Endothelial cell of umbilical vein (primary cell): ENCODE measurements at regions not wholly inside any gene's neighbourhood (a gene's known extent, or its start where the extent isn't known, plus 50 kb on each side); places are given as distances from the start of the nearest gene placed in this dataset.

Experiments
- BruUV-seq: library from RNA; stranded (reverse); fragments of 400-500 nt; replicated peaks from 2 replicates; lab custom pipeline; 2021; lab: Mats Ljungman, UMichigan
- CTCF ChIA-PET: fragments of 300-600, 350-600 bp; sonication (Branson Sonifier 250); formaldehyde crosslinking; loops from one replicate; lab custom pipeline; 2021; ENCODE audit warnings: antibody characterized with exemption, inconsistent platforms; lab: Charles Lee
- POLR2A ChIA-PET: fragments of 300-600, 350-600 bp; sonication (Branson Sonifier 250); formaldehyde crosslinking; loops from one replicate; lab custom pipeline; 2021; ENCODE audit warnings: antibody characterized with exemption, inconsistent platforms; lab: Charles Lee
- DNase-seq: peaks from one replicate; pipeline ENCODE4 v3.0.0-alpha.2; 2011; ENCODE audit warnings: low read depth, low spot score
- FAIRE-seq: peaks from 2 replicates; lab custom pipeline; 2011; peaks lifted over from hg19 to GRCh38; lab: Jason Lieb, UNC
- H2AFZ ChIP-seq: 2 replicates; pipeline ENCODE4 v1.6.0; 2012; ENCODE audit warnings: low read depth, low read length, control low read depth, inconsistent platforms
- H3K27ac ChIP-seq: 2 replicates; pipeline ENCODE4 v1.5.1; 2011; ENCODE audit warnings: low read depth, mild to moderate bottlenecking, control low read depth, low read length, moderate library complexity; ENCODE audit not compliant: insufficient read depth
- H3K27me3 ChIP-seq, 2 experiments: 2 replicates each; pipeline versions ENCODE4 v1.6.0 to v1.6.1; 2011; ENCODE audit warnings: low read length in 2 of 2, mixed read lengths in 1 of 2; ENCODE audit not compliant: control insufficient read depth in 2 of 2, insufficient read depth in 2 of 2
- H3K36me3 ChIP-seq, 2 experiments: 2 replicates in 1 of 2; 3 replicates in 1 of 2; pipeline ENCODE4 v1.5.1; 2011; ENCODE audit warnings: low read length in 2 of 2, mild to moderate bottlenecking in 1 of 2, moderate library complexity in 1 of 2; ENCODE audit not compliant: control insufficient read depth in 2 of 2, insufficient read depth in 2 of 2; ENCODE audit errors: extremely low read depth in 1 of 2
- H3K4me1 ChIP-seq: 3 replicates; pipeline ENCODE4 v1.5.1; 2011; ENCODE audit warnings: mild to moderate bottlenecking, low read length; ENCODE audit not compliant: control insufficient read depth, insufficient read depth; ENCODE audit errors: extremely low read depth
- H3K4me2 ChIP-seq: 2 replicates; pipeline ENCODE4 v1.6.1; 2011; ENCODE audit warnings: low read length, control low read depth, mixed read lengths; ENCODE audit not compliant: insufficient read depth
- H3K4me3 ChIP-seq, 3 experiments: fragments of 200-600 bp in 1 of 3; sonication (generic), shearing (Covaris generic) in 1 of 3; replicated peaks in 1 of 3; 2 replicates each; pipeline ENCODE4 v1.5.1; 2011 to 2016; ENCODE audit warnings: control low read depth in 3 of 3, low read length in 3 of 3, mild to moderate bottlenecking in 2 of 3, inconsistent platforms in 1 of 3, low read depth in 1 of 3, moderate library complexity in 1 of 3; ENCODE audit not compliant: insufficient read depth in 1 of 3
- H3K79me2 ChIP-seq: 2 replicates; pipeline ENCODE4 v1.6.0; 2012; ENCODE audit warnings: low read length, inconsistent platforms; ENCODE audit not compliant: control insufficient read depth, insufficient read depth
- H3K9ac ChIP-seq: replicated peaks from 2 replicates; pipeline ENCODE3; 2011; ENCODE audit warnings: low read length, control low read depth; ENCODE audit not compliant: insufficient read depth; ENCODE audit errors: extremely low read depth
- H3K9me1 ChIP-seq: replicated peaks from 3 replicates; pipeline ENCODE4 v1.6.0; 2011; ENCODE audit warnings: mild to moderate bottlenecking, low read length; ENCODE audit not compliant: control insufficient read depth, insufficient read depth; ENCODE audit errors: extremely low read depth
- H3K9me3 ChIP-seq: replicated peaks from 2 replicates; pipeline ENCODE4 v1.5.1; 2012; ENCODE audit warnings: low read length, inconsistent platforms; ENCODE audit not compliant: control insufficient read depth, insufficient read depth
- H4K20me1 ChIP-seq: replicated peaks from 2 replicates; pipeline ENCODE3; 2011; ENCODE audit warnings: mild to moderate bottlenecking, low read length; ENCODE audit not compliant: control insufficient read depth, insufficient read depth; ENCODE audit errors: extremely low read depth
- CTCF ChIP-seq, 2 donors: IDR thresholded peaks; 1 replicate in 1 of 2; 2 replicates in 1 of 2; pipeline ENCODE4 v1.5.1; 2011; ENCODE audit warnings: low read length in 2 of 2, mild to moderate bottlenecking in 2 of 2, moderate library complexity in 2 of 2, control low read depth in 1 of 2, inconsistent platforms in 1 of 2, low read depth in 1 of 2; ENCODE audit not compliant: insufficient read depth in 1 of 2; ENCODE audit errors: extremely low read depth in 1 of 2
- EZH2 ChIP-seq: IDR thresholded peaks from 2 replicates; pipeline ENCODE4 v1.6.1; 2012; ENCODE audit warnings: borderline replicate concordance, low read depth, mild to moderate bottlenecking, moderate library complexity, low read length, inconsistent platforms; ENCODE audit not compliant: severe bottlenecking
- FOS ChIP-seq: IDR thresholded peaks from 2 replicates; pipeline ENCODE4 v1.6.1; 2011; ENCODE audit warnings: mild to moderate bottlenecking, low read length, moderate library complexity, borderline replicate concordance; ENCODE audit not compliant: insufficient read depth
- GATA2 ChIP-seq: IDR thresholded peaks from 2 replicates; pipeline ENCODE4 v1.7.0; 2011; ENCODE audit warnings: low read depth, mild to moderate bottlenecking, moderate library complexity, mixed read lengths, low read length; ENCODE audit not compliant: insufficient read length, insufficient read depth
- JUN ChIP-seq: IDR thresholded peaks from 2 replicates; pipeline ENCODE4 v1.6.1; 2011; ENCODE audit warnings: borderline replicate concordance, low read depth; ENCODE audit not compliant: insufficient read length, insufficient read depth
- MAX ChIP-seq: IDR thresholded peaks from 2 replicates; pipeline ENCODE4 v1.6.1; 2011; ENCODE audit not compliant: insufficient read depth, insufficient read length
- MYC ChIP-seq: IDR thresholded peaks from one replicate; pipeline ENCODE4 v1.6.1; 2011; ENCODE audit warnings: mild to moderate bottlenecking, low read depth, low read length
- POLR2A ChIP-seq: IDR thresholded peaks from 2 replicates; pipeline ENCODE4 v1.6.1; 2012; ENCODE audit warnings: low read depth, mild to moderate bottlenecking, control low read depth, low read length
- POLR2AphosphoS5 ChIP-seq: IDR thresholded peaks from 2 replicates; pipeline ENCODE4 v1.6.1; 2012; ENCODE audit warnings: low read depth, mild to moderate bottlenecking, control low read depth, low read length, moderate library complexity; ENCODE audit not compliant: insufficient read depth
- dilution Hi-C: fragments of 300-500 bp; cut with MboI; formaldehyde crosslinking; loops from one replicate; pipeline ENCODE4 v1.15.0; 2019; ENCODE audit warnings: low sequenced_read_pairs; ENCODE audit not compliant: extremely low pct_ligation_motif_present
- intact Hi-C: fragments of 100-400 bp; cut with micrococcal nuclease; formaldehyde crosslinking; loops from one replicate; pipeline ENCODE4 v1.10.0; 2022

- ChIA-PET CTCF (no interaction called here), POLR2A (no interaction called here)
- Histone ChIP-seq H3K9ac (no peak overlapping the region), H3K27me3 (no peaks in the 10 kb centered on the region), H3K4me1 (no peaks in the 10 kb centered on the region), H3K4me2 (no peak overlapping the region), H3K4me3 (no peak overlapping the region), H3K9me1 (no peaks in the 10 kb centered on the region), H3K36me3 (no peaks in the 10 kb centered on the region), H3K27ac (no peak overlapping the region), H2AFZ (no peak overlapping the region), H4K20me1 (no peaks in the 10 kb centered on the region), H3K9me3 (no peaks in the 10 kb centered on the region), H3K79me2 (no peaks in the 10 kb centered on the region)
- intact Hi-C loops (no loop called here), dilution Hi-C loops (no loop called here)
- no peak for DNase-seq
- TF ChIP-seq MYC (no peak), CTCF (IDR thresholded peaks at IDR 0.05; ENCODE audit: extremely low read depth in 1 of 2, insufficient read depth in 1 of 2, low read depth in 1 of 2, low read length in 2 of 2) (no peak), FOS (no peak), POLR2AphosphoS5 (no peak), EZH2 (no peak), POLR2A (no peak), JUN (no peak)
- no peak for FAIRE-seq
- no TSS peak for BruUV-seq
Observed at GRCh38 chr21:21666689-21667088, 668.5 kb downstream of the NCAM2 start.

- no peaks in the 10 kb centered on the region for H3K4me1 ChIP-seq
- H4K20me1 ChIP-seq, result no peaks in the 10 kb centered on the region
- no peak overlapping the region for H2AFZ ChIP-seq
- BruUV-seq, result no TSS peak
- DNase-seq (no peak), FAIRE-seq (no peak)
- H3K9me3 ChIP-seq, result no peaks in the 10 kb centered on the region
- H3K4me2 ChIP-seq, result no peak overlapping the region
- dilution Hi-C loops (no loop called here), intact Hi-C loops (no loop called here)
- H3K4me3 ChIP-seq, result no peak overlapping the region
- no peak overlapping the region for H3K27ac ChIP-seq
- no peak overlapping the region for H3K9ac ChIP-seq
- no peaks in the 10 kb centered on the region for H3K27me3 ChIP-seq
- H3K36me3 ChIP-seq, result no peaks in the 10 kb centered on the region
- CTCF ChIA-PET, result no interaction called here
- POLR2A ChIA-PET, result no interaction called here
- H3K79me2 ChIP-seq, result no peaks in the 10 kb centered on the region
- H3K9me1 ChIP-seq, result no peaks in the 10 kb centered on the region
- TF ChIP-seq JUN (no peak), CTCF (IDR thresholded peaks at IDR 0.05; ENCODE audit: extremely low read depth in 1 of 2, insufficient read depth in 1 of 2, low read depth in 1 of 2, low read length in 2 of 2) (no peak), GATA2 (no peak), POLR2A (no peak), MAX (no peak), EZH2 (no peak), FOS (no peak), MYC (no peak)
Observed at GRCh38 chr21:21668198-21668597, 670.0 kb downstream of the NCAM2 start.
